CD14-positive monocyte (primary cell): ENCODE measurements at regions not wholly inside any gene's neighbourhood (a gene's known extent, or its start where the extent isn't known, plus 50 kb on each side); places are given as distances from the start of the nearest gene placed in this dataset.

Source experiments
- DNase-seq, 3 donors: peaks; one replicate each; pipeline ENCODE4 v3.0.0-alpha.2; 2011 to 2022
- H2AFZ ChIP-seq: 2 replicates; pipeline ENCODE4 v1.6.0; 2012; ENCODE audit warnings: mild to moderate bottlenecking, low read depth, low read length, inconsistent platforms; ENCODE audit not compliant: insufficient read depth, poor library complexity, severe bottlenecking
- H3K27ac ChIP-seq, 2 donors: 1 replicate in 1 of 2; 2 replicates in 1 of 2; pipeline ENCODE4 v1.5.1; 2012 to 2013; ENCODE audit warnings: low read length in 2 of 2, control low read depth in 1 of 2, inconsistent platforms in 1 of 2, low read depth in 1 of 2, mild to moderate bottlenecking in 1 of 2
- H3K27me3 ChIP-seq, 2 donors: one replicate each; pipeline versions ENCODE4 v1.6.0 to v1.6.1; 2011 to 2013; ENCODE audit warnings: low read length in 2 of 2; ENCODE audit not compliant: control insufficient read depth in 2 of 2, insufficient read depth in 2 of 2
- H3K36me3 ChIP-seq, 2 donors: replicated peaks in 1 of 2; 1 replicate in 1 of 2; 2 replicates in 1 of 2; pipeline versions ENCODE4 v1.5.1 to v1.6.1; 2012 to 2013; ENCODE audit warnings: low read length in 2 of 2, control low read depth in 1 of 2, inconsistent platforms in 1 of 2, mild to moderate bottlenecking in 1 of 2; ENCODE audit not compliant: insufficient read depth in 2 of 2, control insufficient read depth in 1 of 2
- H3K4me1 ChIP-seq, 2 donors: 1 replicate in 1 of 2; 2 replicates in 1 of 2; pipeline versions ENCODE4 v1.5.1 to v1.6.1; 2012 to 2013; ENCODE audit warnings: low read length in 2 of 2, control low read depth in 1 of 2, inconsistent platforms in 1 of 2, mild to moderate bottlenecking in 1 of 2, moderate library complexity in 1 of 2; ENCODE audit not compliant: insufficient read depth in 2 of 2, control insufficient read depth in 1 of 2
- H3K4me2 ChIP-seq: replicated peaks from 2 replicates; pipeline ENCODE3; 2012; ENCODE audit warnings: low read length, moderate library complexity, mild to moderate bottlenecking; ENCODE audit not compliant: poor library complexity, severe bottlenecking; ENCODE audit errors: extremely low read depth
- H3K4me3 ChIP-seq, 3 experiments: fragments of 200-600 bp in 1 of 3; sonication (generic) in 1 of 3; replicated peaks in 1 of 3; 1 replicate in 2 of 3; 2 replicates in 1 of 3; pipeline ENCODE4 v1.5.1; 2011 to 2013; ENCODE audit warnings: low read length in 3 of 3, mild to moderate bottlenecking in 3 of 3, control low read depth in 2 of 3, low read depth in 2 of 3, inconsistent platforms in 1 of 3, moderate library complexity in 1 of 3
- H3K79me2 ChIP-seq: 2 replicates; pipeline ENCODE4 v1.6.0; 2012; ENCODE audit warnings: mild to moderate bottlenecking, control low read depth, inconsistent platforms, low read length, moderate library complexity; ENCODE audit not compliant: insufficient read depth
- H3K9ac ChIP-seq: 2 replicates; pipeline ENCODE4 v1.6.0; 2017; ENCODE audit warnings: low read length, mild to moderate bottlenecking; ENCODE audit not compliant: insufficient read depth, poor library complexity, severe bottlenecking
- H3K9me3 ChIP-seq, 2 donors: replicated peaks in 1 of 2; 1 replicate in 1 of 2; 2 replicates in 1 of 2; pipeline versions ENCODE4 v1.5.1 to v1.6.1; 2012 to 2013; ENCODE audit warnings: low read length in 2 of 2, control low read depth in 1 of 2; ENCODE audit not compliant: control insufficient read depth in 1 of 2, insufficient read depth in 1 of 2
- H4K20me1 ChIP-seq: 2 replicates; pipeline ENCODE4 v1.6.0; 2012; ENCODE audit warnings: mild to moderate bottlenecking, low read length, control low read depth, moderate library complexity; ENCODE audit not compliant: insufficient read depth
- H3K27ac Mint-ChIP-seq, 7 donors: one replicate each; pipeline ENCODE4 v1.8.0; 2020; ENCODE audit warnings: mild to moderate bottlenecking in 7 of 7, mixed read lengths in 7 of 7, moderate library complexity in 6 of 7, inconsistent platforms in 2 of 7
- H3K27me3 Mint-ChIP-seq, 3 donors: one replicate each; pipeline ENCODE4 v1.8.0; 2021 to 2022; ENCODE audit warnings: low read depth in 3 of 3, mild to moderate bottlenecking in 3 of 3, mixed read lengths in 3 of 3, moderate library complexity in 3 of 3, inconsistent platforms in 1 of 3
- H3K36me3 Mint-ChIP-seq, 2 donors: one replicate each; pipeline ENCODE4 v1.8.0; 2020; ENCODE audit warnings: mixed read lengths in 2 of 2, inconsistent platforms in 1 of 2, mild to moderate bottlenecking in 1 of 2
- H3K4me1 Mint-ChIP-seq: one replicate; pipeline ENCODE4 v1.8.0; 2020; ENCODE audit warnings: mild to moderate bottlenecking, mixed read lengths
- H3K4me3 Mint-ChIP-seq, 2 donors: one replicate each; pipeline ENCODE4 v1.8.0; 2020; ENCODE audit warnings: mild to moderate bottlenecking in 2 of 2, mixed read lengths in 2 of 2, moderate library complexity in 1 of 2
- H3K9me3 Mint-ChIP-seq, 7 donors: one replicate each; pipeline ENCODE4 v1.8.0; 2020 to 2022; ENCODE audit warnings: mixed read lengths in 7 of 7, mild to moderate bottlenecking in 6 of 7, moderate library complexity in 6 of 7, inconsistent platforms in 2 of 7
- WGBS: methylation state at CpG from one replicate; pipeline ENCODE4 v1.1.5; 2013; ENCODE audit warnings: missing lambda C conversion rate; ENCODE audit not compliant: insufficient coverage; 5-methylcytosine and 5-hydroxymethylcytosine counted together
- intact Hi-C, 2 donors: fragments of 100-400 bp; cut with micrococcal nuclease; formaldehyde crosslinking; loops; one replicate each; pipeline versions ENCODE4 v1.15.0 to v1.15.1; 2023
- TF ChIP-seq, protein P1 (sequence below): fragments of 200-600 bp; IDR thresholded peaks from one replicate; pipeline ENCODE4 v1.8.0; 2022; ENCODE audit warnings: antibody characterized with exemption, mild to moderate bottlenecking

DNA sequence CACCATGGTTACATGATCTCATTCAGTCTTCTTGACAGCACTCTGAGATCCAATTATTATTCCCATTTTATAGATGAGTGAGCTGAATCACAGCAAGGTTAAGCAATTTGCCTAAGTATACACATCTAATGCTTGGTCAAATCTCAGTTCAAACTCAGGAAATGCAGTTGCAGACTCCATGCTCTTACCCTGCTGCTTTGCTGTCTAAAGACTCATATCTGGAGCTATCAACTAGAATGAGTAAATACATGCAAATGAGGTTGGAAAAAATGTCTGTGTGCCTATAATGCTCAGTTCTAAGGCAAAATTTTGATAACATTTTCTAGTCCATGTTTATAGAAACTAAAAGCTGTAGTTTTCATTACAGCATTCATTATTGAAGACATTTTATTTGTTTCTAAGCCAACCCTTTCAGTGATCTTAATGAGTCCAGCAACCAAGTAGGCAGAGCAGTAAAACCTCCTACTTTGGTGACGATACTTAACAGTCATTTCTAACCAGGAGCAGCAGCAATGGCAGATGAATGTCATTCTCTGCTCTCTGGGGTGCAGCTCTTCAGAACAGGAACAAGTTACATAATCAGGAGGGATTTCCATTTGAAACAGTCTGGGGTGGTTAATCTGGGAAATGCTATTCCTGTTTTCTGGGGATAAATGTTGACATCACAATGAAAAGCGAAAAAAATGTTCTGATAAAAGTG lies 396.8 kb upstream of the UBE2E3 start:
- Histone ChIP-seq H3K4me3 (no peak overlapping the region), H3K9ac (no peak overlapping the region), H4K20me1 (no peaks in the 10 kb centered on the region), H2AFZ (no peak overlapping the region), H3K79me2 (no peaks in the 10 kb centered on the region), H3K36me3 (no peaks in the 10 kb centered on the region), H3K9me3 (no peaks in the 10 kb centered on the region), H3K4me2 (no peak overlapping the region), H3K27me3 (no peaks in the 10 kb centered on the region), H3K4me1 (no peaks in the 10 kb centered on the region), H3K27ac (no peak overlapping the region)
- intact Hi-C loops = no loop called here
- H3K9me3 Mint-ChIP-seq = peaks cover 0 to 12% (median 3%) of the 10 kb centered on the region in 7 donors
- TF ChIP-seq, protein P1, sequence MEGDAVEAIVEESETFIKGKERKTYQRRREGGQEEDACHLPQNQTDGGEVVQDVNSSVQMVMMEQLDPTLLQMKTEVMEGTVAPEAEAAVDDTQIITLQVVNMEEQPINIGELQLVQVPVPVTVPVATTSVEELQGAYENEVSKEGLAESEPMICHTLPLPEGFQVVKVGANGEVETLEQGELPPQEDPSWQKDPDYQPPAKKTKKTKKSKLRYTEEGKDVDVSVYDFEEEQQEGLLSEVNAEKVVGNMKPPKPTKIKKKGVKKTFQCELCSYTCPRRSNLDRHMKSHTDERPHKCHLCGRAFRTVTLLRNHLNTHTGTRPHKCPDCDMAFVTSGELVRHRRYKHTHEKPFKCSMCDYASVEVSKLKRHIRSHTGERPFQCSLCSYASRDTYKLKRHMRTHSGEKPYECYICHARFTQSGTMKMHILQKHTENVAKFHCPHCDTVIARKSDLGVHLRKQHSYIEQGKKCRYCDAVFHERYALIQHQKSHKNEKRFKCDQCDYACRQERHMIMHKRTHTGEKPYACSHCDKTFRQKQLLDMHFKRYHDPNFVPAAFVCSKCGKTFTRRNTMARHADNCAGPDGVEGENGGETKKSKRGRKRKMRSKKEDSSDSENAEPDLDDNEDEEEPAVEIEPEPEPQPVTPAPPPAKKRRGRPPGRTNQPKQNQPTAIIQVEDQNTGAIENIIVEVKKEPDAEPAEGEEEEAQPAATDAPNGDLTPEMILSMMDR = no peak
- WGBS = 80% methylated on average over 1 of the region's 2 CpGs
- H3K4me1 Mint-ChIP-seq = no peaks in the 10 kb centered on the region
- H3K27ac Mint-ChIP-seq = no peak overlapping the region
- no peak overlapping the region for H3K4me3 Mint-ChIP-seq
- no peak for DNase-seq
- H3K27me3 Mint-ChIP-seq = peaks cover 0 to 3% (median 2%) of the 10 kb centered on the region in 3 donors
- no peaks in the 10 kb centered on the region for H3K36me3 Mint-ChIP-seq

DNA sequence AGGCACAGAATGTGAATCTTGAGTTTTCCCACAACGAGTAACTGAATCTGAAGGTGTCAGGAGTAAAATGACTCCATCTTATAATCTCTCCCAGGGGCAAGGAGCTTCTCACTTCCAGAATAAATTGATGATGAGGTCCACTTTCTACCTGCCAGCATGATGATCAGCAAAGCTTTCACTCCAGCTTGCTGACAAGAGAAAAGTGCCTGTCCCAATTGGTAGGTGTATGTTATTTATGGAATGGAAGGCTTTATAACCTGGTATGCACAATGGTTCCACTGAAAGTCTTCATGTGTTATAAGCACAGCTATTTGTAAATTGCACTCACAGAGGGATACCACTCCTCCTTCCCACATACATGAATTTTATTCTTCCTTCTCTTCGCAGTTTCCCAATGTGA lies 401.0 kb upstream of the UBE2E3 start:
- Mint-ChIP-seq H3K36me3 (no peaks in the 10 kb centered on the region), H3K27me3 (peaks cover 0 to 8% (median 0%) of the 10 kb centered on the region in 3 donors), H3K4me1 (no peaks in the 10 kb centered on the region), H3K9me3 (peaks cover 0 to 5% (median 0%) of the 10 kb centered on the region in 7 donors), H3K27ac (no peak overlapping the region), H3K4me3 (no peak overlapping the region)
- Histone ChIP-seq H2AFZ (no peak overlapping the region), H3K27me3 (no peaks in the 10 kb centered on the region), H3K4me2 (no peak overlapping the region), H3K4me1 (no peaks in the 10 kb centered on the region), H3K9me3 (no peaks in the 10 kb centered on the region), H3K27ac (no peak overlapping the region), H3K9ac (no peak overlapping the region), H3K36me3 (no peaks in the 10 kb centered on the region), H3K4me3 (no peak overlapping the region), H3K79me2 (no peaks in the 10 kb centered on the region), H4K20me1 (no peaks in the 10 kb centered on the region)
- 100% methylated on average over 1 of the region's 2 CpGs for WGBS
- TF ChIP-seq, protein P1 = no peak
- intact Hi-C loops = no loop called here
- DNase-seq = no peak
